ENCODE measurements at regions not wholly inside any gene's neighbourhood (a gene's known extent, or its start where the extent isn't known, plus 50 kb on each side); places are given as distances from the start of the nearest gene placed in this dataset.

DNA sequence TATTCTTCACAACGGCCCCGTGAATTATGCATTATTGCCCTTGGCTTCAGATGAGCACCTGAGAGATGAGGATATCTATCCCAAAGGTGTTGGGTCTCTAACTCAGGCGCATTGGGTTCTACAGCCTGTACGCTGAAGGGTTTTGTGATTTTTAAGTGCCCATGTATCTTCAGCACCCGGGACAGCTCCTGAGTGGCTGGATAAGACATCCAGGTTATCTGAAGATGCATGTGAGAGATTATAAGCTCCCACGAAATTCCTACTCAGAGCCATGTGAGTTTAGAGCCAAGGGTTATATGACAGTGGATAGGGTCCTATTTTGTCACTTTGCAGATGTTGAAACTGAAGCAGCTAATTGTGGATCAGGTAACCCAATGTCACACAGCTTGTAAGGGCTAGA lies 612.3 kb upstream of the EEF2KMT start:
- H3K36me3 ChIP-seq (ENCODE audit: control insufficient read depth in 2 of 2, extremely low read depth in 1 of 2, insufficient read depth in 2 of 2, low read length in 2 of 2): no peaks in the 10 kb centered on the region
- H3K9ac ChIP-seq (ENCODE audit: control insufficient read depth, extremely low read depth, insufficient read depth, low read length): no peak overlapping the region
- H4K20me1 ChIP-seq (ENCODE audit: control insufficient read depth, extremely low read depth, insufficient read depth, low read length): no peaks in the 10 kb centered on the region
- no peaks in the 10 kb centered on the region for H3K4me1 ChIP-seq (ENCODE audit: control insufficient read depth, extremely low read depth, insufficient read depth, low read length)
- no peaks in the 10 kb centered on the region for H3K27me3 ChIP-seq (ENCODE audit: control insufficient read depth, extremely low read depth, insufficient read depth, low read length)
- no peaks in the 10 kb centered on the region for H3K79me2 ChIP-seq (ENCODE audit: control insufficient read depth, insufficient read depth, low read length)
- no peaks in the 10 kb centered on the region for H3K9me1 ChIP-seq (ENCODE audit: control insufficient read depth, extremely low read depth, insufficient read depth, low read length)
- dilution Hi-C loops (cut with MboI; ENCODE audit: extremely low pct_ligation_motif_present, low sequenced_read_pairs): loop anchor here (25.0 kb wide), 1 partner anchor 102 kb away; no protein-coding TSS in a partner anchor
- DNase-seq (ENCODE audit: low read depth, low spot score) (no peak), FAIRE-seq (no peak)
- H3K9me3 ChIP-seq (ENCODE audit: control insufficient read depth, low read depth, low read length): peaks cover 2% of the 10 kb centered on the region
- H2AFZ ChIP-seq (ENCODE audit: control insufficient read depth, low read length): no peak overlapping the region
- no peak for TF ChIP-seq EZH2 (IDR thresholded peaks at IDR 0.05; ENCODE audit: low read length)
- TF ChIP-seq, protein P1, sequence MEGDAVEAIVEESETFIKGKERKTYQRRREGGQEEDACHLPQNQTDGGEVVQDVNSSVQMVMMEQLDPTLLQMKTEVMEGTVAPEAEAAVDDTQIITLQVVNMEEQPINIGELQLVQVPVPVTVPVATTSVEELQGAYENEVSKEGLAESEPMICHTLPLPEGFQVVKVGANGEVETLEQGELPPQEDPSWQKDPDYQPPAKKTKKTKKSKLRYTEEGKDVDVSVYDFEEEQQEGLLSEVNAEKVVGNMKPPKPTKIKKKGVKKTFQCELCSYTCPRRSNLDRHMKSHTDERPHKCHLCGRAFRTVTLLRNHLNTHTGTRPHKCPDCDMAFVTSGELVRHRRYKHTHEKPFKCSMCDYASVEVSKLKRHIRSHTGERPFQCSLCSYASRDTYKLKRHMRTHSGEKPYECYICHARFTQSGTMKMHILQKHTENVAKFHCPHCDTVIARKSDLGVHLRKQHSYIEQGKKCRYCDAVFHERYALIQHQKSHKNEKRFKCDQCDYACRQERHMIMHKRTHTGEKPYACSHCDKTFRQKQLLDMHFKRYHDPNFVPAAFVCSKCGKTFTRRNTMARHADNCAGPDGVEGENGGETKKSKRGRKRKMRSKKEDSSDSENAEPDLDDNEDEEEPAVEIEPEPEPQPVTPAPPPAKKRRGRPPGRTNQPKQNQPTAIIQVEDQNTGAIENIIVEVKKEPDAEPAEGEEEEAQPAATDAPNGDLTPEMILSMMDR (optimal IDR thresholded peaks at IDR 0.05 in 1 of 3, IDR thresholded peaks at IDR 0.05 in 1 of 3, conservative IDR thresholded peaks at IDR 0.05 in 1 of 3; ENCODE audit: extremely low read depth in 1 of 3, insufficient read depth in 2 of 3, low read length in 3 of 3): no peak
- H3K4me3 ChIP-seq (ENCODE audit: control insufficient read depth in 2 of 3, extremely low read depth in 1 of 3, insufficient read depth in 2 of 3, low read depth in 1 of 3, low read length in 3 of 3): no peak overlapping the region
- no peak overlapping the region for H3K4me2 ChIP-seq (ENCODE audit: control insufficient read depth, extremely low read depth, insufficient read depth, low read depth, low read length)
- H3K27ac ChIP-seq (ENCODE audit: control insufficient read depth, insufficient read depth, low read length): no peak overlapping the region

DNA sequence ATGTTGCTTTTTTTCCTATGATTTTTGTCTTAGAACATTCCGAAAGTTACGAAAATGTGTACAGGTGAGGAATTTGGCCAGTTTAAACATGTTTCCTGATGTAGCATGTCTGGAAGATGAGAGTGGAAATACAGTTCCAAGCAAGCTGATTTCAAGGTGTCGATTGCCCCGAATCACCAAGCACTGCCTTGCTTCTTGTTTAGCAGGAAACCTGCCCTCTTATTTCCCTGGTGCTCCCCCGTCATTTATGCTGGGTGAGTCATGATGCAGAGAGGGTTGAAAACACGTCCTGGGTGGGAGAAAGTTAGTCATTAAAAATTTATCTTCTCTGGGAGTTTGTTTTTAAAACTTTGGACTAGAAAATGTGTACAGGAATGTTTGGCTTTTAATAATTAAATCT lies 608.6 kb upstream of the EEF2KMT start:
- TF ChIP-seq, protein P1 (optimal IDR thresholded peaks at IDR 0.05 in 1 of 3, IDR thresholded peaks at IDR 0.05 in 1 of 3, conservative IDR thresholded peaks at IDR 0.05 in 1 of 3; ENCODE audit: extremely low read depth in 1 of 3, insufficient read depth in 2 of 3, low read length in 3 of 3): no peak
- no peak for TF ChIP-seq EZH2 (IDR thresholded peaks at IDR 0.05; ENCODE audit: low read length)
- Histone ChIP-seq H3K4me3 (ENCODE audit: control insufficient read depth in 2 of 3, extremely low read depth in 1 of 3, insufficient read depth in 2 of 3, low read depth in 1 of 3, low read length in 3 of 3) (no peak overlapping the region), H3K4me2 (ENCODE audit: control insufficient read depth, extremely low read depth, insufficient read depth, low read depth, low read length) (no peak overlapping the region), H2AFZ (ENCODE audit: control insufficient read depth, low read length) (no peak overlapping the region), H4K20me1 (ENCODE audit: control insufficient read depth, extremely low read depth, insufficient read depth, low read length) (no peaks in the 10 kb centered on the region), H3K36me3 (ENCODE audit: control insufficient read depth in 2 of 2, extremely low read depth in 1 of 2, insufficient read depth in 2 of 2, low read length in 2 of 2) (no peaks in the 10 kb centered on the region), H3K9me3 (ENCODE audit: control insufficient read depth, low read depth, low read length) (no peaks in the 10 kb centered on the region), H3K9ac (ENCODE audit: control insufficient read depth, extremely low read depth, insufficient read depth, low read length) (no peak overlapping the region), H3K9me1 (ENCODE audit: control insufficient read depth, extremely low read depth, insufficient read depth, low read length) (no peaks in the 10 kb centered on the region), H3K27ac (ENCODE audit: control insufficient read depth, insufficient read depth, low read length) (no peak overlapping the region), H3K4me1 (ENCODE audit: control insufficient read depth, extremely low read depth, insufficient read depth, low read length) (no peaks in the 10 kb centered on the region), H3K79me2 (ENCODE audit: control insufficient read depth, insufficient read depth, low read length) (no peaks in the 10 kb centered on the region), H3K27me3 (ENCODE audit: control insufficient read depth, extremely low read depth, insufficient read depth, low read length) (no peaks in the 10 kb centered on the region)
- dilution Hi-C loops (cut with MboI; ENCODE audit: extremely low pct_ligation_motif_present, low sequenced_read_pairs): loop anchor here (25.0 kb wide), 1 partner anchor 106 kb away; no protein-coding TSS in a partner anchor
- FAIRE-seq (no peak), DNase-seq (ENCODE audit: low read depth, low spot score) (no peak)

Data from keratinocyte (primary cell).